ENCODE measurements at regions not wholly inside any gene's neighbourhood (a gene's known extent, or its start where the extent isn't known, plus 50 kb on each side); places are given as distances from the start of the nearest gene placed in this dataset.

DNA sequence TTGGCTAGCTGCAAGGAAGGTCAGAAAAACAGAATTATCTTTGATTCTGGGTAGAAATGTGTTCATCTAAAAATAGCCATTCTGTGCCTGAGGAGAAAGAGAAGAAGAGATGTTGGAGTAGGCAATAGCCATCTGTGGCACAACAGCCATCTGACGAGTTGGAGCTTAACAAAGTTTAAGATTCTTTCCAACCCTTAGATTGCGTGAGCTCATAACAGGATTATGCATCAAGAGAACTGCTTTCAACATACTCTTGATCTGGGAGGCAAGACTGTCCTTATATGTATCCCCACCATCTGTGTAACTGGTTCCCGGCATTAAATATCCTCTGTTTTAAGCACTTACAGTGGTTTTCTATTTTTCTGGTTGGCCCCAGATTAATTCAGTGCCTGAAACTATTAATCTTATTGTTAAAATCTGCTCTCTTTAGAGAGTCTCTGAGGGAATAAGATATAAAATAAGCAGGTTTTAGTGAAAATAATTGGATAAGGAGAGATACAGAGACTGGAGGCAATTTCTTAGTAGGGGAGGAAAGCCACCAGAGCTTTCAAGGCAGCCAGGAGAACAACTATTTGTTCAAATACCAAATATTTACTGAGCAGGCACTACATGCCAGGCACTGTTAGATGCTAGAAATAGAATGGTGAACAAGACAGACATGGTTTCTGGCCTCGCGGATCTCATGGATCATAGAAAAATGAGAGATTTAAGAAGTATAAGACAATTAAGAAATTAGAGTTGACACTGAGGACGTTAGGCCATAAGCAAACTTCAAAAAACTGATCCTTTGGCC lies 398.0 kb downstream of the SMARCA1 start:
- TF ChIP-seq CTCF (IDR thresholded peaks at IDR 0.05; ENCODE audit: insufficient read depth, low read length, poor library complexity, severe bottlenecking) (no peak), EZH2phosphoT487 (conservative IDR thresholded peaks at IDR 0.05; ENCODE audit: low read length) (no peak)

Data from SU-DHL-6 (cell line).